COLO668 (cell line): ENCODE measurements at regions not wholly inside any gene's neighbourhood (a gene's known extent, or its start where the extent isn't known, plus 50 kb on each side); places are given as distances from the start of the nearest gene placed in this dataset.
"Not testable (repeated sequence)": the region's sequence is repeated elsewhere in the genome, so short reads cannot be mapped to it uniquely, and the experiment has no call there.

Source experiments
- DNase-seq: peaks from one replicate; lab custom pipeline; 2025; ENCODE audit not compliant: unreplicated experiment; lab: John Stamatoyannopoulos, UW

GRCh38 chrX:13188731-13189309 is 131.0 kb downstream of the ATXN3L start:
- no peak for DNase-seq

- DNase-seq, result not testable (repeated sequence)
Observed at GRCh38 chrX:13186643-13187042, 133.2 kb downstream of the ATXN3L start.

- no peak for DNase-seq
Observed at GRCh38 chrX:13180807-13181206, 136.4 kb upstream of the FAM9C start.

DNA sequence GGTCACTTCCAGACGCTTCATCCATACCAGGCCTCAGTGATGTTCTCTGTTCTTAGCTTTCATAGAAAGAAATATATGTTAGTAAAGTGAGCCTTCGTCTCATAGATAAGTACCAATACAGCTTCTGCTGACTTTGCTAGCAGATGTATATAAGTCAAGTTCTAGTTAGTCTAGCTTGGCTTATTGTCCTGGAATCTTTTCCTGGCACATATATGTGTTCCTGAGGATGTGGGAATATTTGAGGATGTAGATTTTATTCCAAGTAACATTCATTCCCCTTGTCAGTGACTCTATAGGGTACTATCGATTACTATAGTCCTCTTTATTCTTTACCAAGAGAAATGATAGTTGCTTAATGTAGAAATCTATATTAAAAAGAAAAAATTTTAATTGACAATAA is 135.2 kb upstream of the FAM9C start:
- no peak for DNase-seq

GRCh38 chrX:13179100-13179499 is 134.7 kb upstream of the FAM9C start:
- no peak for DNase-seq

DNA sequence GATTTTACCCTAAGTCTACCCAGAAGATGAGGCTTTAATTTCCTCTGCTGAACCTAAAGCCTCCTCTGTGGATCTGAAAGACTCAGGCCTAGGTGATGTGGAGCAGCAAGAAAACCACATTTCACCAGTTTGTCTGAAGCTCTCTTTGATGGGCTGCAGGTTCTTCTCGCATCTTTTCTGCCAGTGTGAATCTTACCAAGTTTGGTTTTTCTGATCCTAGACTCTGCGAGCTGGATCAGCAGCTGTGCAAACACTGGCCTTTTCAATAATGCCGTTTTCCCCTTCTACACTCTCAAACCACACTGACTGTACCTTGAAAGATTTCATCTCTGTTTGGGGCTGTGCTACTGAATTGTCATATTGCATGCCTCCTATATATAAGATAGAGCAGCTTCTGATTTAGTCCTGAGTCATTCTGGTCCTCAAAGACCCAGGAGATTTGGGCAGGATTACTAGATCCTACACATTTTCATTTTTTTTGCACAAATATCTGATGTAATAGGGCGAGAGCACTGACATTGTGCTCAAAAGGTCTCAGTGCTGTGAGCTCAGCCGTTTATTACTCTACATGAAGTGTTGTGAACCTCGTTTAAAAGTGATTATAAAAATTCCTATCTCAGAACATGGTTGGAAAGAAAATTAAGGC is 133.6 kb upstream of the FAM9C start:
- DNase-seq, result peak; percentile 42

DNA sequence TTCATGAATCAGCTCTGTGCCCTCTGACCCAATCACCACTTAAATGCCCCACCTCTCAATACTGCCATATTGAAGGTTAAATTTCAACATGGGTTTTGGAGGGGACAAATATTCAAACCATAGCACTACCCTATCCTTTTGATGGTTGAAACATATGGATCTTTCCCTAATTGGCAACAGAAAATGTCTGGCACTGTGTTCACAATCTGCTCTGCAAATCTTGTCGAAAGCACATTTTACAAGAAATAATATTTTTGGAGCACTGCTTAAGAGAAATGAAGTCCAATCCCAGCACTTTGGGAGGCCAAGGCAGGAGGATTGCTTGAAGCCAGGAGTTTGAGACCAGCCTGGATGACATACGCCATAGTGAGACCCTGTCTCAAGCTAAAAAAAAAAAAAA is 130.6 kb upstream of the FAM9C start:
- no peak for DNase-seq

DNA sequence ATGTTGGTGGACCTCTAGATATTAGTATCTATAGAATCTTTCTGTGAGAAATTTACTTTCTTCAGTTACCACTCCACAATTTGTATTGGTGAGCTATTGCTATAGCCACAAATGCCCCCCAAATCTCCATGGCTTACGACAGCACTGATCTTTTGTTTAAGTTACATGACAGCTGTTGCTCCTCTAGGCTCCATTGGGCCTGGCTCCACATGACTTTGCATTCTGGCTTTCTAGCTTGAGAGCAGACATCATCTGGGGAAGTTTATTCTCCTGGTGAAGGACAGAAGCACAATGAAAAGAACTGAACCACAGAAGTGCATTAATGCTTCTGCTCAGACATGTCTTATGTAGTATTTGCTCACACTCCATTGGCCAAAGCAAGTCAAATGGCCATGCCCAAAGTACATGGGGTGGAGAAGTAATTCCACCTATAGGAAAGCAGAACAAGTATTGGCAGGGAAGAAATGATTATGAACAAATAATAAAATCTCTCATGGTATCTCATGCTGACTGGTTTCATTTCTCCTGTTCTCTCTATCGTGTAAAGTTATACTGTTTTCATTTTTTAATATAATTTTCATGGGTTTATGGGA is 126.6 kb upstream of the FAM9C start:
- no peak for DNase-seq

GRCh38 chrX:13169684-13170083 is 125.3 kb upstream of the FAM9C start:
- no peak for DNase-seq

DNA sequence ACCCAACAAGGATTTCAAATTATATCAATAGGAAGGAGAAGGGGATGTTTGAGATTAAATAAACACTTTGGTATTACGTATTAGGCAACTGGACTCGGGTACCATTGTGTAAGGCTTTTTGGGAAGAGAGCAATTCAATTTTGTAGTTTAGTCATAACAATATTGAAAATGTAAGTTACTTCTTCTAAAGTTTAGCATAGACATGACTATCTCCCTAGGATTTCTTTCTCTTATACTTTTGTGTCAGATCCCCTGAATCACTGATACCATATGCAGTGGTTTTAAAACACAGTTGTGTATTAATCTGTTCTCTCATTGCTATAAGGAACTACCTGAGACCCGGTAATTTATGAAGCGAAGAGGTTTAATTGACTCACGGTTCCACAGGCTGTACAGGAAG is 123.8 kb upstream of the FAM9C start:
- no peak for DNase-seq

GRCh38 chrX:13167481-13168231 is 123.2 kb upstream of the FAM9C start:
- DNase-seq, result no peak

GRCh38 chrX:13165266-13166189 is 121.1 kb upstream of the FAM9C start:
- DNase-seq, result peak; percentile 38

DNA sequence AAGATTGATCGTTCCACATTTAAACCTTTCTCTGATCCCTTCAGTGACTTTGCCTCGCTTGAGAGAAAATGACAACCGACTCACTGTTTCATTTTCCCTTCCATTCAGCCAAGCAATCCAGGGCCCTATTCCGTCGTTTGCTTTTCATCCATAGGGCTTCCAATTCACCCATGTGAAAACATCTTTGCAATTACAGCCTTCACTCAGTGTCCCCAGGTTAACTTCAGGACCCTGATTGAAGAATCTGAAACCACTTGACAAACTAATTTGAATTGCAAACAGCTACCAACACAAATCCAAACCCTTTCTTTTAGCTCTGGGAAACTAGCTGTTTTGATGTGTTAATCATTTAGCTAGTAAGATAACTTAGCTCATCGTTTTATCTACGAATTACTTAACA is 120.2 kb upstream of the FAM9C start:
- DNase-seq, result peak; percentile 1

DNA sequence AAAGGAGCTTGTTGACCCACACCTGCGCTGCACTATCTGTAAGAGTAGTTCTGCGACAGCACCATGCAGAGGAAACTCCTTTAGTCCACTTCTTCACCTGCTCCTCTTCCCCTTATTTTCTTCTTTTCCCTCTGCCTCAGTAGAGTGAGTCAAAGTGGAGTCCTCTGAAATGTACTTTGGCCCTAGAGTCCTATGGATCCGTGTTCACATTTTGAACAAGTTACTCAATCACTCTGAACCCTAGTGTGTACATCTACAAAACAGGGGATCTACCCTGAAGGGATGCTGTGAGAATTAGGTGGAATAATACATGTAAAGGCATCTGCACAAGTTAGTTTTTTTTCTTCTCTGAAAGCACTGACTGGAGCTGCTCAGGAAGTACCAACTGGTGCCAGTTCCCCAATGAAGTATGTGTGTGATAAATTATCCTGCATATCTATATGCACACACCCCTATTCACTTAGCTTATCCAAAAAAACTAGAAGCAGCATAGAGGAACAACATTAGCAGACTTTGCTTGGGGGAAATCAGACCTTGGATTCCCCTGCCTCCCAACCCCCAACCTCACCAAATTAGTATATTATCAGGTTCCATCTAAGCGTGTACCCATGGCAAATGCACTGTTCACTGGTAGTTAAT is 118.5 kb upstream of the FAM9C start:
- DNase-seq, result no peak

DNA sequence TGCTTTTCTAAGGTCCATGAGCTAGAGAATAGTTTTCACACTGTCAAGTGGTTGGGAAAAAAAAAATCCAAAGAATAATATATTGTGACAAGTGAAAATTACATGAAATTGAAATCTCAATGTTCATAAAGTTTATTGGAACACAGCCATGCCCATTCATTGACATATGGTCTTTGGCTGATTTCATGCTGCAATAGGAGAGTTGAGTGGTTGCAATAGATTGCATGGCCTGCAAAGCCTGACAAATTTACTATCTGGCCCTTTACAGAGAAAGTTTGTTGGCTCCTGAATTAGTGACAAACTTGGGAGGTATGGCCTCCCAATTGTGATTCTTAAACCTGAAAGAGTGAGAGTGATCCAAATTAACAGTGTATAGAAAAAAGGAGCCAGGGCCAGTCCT is 115.5 kb upstream of the FAM9C start:
- no peak for DNase-seq

DNA sequence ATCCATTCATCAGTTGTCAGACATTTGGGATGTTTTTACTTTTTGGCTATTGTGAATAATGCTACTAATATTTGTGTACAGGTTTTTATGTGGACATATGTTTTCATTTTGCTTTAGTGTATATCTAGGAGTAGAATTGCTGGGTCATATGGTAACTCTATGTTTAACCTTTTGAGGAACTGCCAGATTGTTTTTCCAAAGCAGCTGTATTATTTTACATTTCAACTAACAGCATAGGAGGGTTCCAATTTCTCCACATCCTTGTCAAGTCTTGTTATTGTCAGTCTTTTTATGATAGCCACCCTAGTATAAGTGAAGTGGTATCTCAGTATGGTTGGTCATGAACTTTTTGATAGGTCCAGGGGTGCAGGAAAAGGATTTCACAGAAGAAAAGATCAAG is 114.5 kb upstream of the FAM9C start:
- no peak for DNase-seq

DNA sequence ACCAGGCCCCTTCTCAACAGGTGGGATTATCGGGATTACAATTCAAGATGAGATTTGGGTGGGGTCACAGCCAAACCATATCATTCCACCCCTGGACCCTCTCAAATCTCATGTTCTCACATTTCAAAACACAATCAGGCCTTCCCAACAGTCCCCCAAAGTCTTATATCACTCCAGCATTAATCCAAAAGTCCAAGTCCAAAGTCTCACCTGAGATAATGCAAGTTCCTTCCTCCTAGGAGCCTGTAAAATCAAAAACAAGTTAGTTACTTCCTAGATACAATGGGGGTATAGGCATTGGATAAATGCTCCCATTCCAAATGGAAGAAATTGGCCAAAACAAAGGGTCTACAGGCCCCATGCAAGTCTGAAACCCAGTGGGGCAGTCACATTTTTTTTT is 111.1 kb upstream of the FAM9C start:
- DNase-seq, result not testable (repeated sequence)

- DNase-seq, result no peak
Observed at GRCh38 chrX:13153796-13154195, 109.4 kb upstream of the FAM9C start.

- DNase-seq, result no peak
Observed at GRCh38 chrX:13152518-13153185, 108.2 kb upstream of the FAM9C start.
